ENCODE measurements at regions not wholly inside any gene's neighbourhood (a gene's known extent, or its start where the extent isn't known, plus 50 kb on each side); places are given as distances from the start of the nearest gene placed in this dataset.

DNA sequence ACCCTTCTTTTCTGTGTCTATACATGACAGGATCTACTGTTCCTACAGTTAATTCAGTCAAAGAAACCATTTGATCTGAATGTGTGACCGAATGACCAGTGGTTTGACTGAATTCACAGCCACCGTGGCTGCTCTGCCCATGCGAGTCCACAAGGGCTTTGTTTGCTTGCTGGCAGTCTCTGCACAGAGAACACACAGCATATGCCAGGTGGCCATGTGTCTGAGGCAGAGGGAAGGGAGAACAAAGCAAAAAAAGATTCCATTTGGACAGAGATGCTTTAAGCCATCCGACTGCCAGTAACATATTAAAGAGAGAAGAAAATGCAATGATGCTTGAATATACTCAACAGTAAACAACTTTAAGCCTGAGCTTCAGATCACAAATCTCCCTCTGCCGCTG is 737.8 kb upstream of the CXADR start:
- DNase-seq (ENCODE audit: low spot score) = no peak
- TF ChIP-seq, protein P1, sequence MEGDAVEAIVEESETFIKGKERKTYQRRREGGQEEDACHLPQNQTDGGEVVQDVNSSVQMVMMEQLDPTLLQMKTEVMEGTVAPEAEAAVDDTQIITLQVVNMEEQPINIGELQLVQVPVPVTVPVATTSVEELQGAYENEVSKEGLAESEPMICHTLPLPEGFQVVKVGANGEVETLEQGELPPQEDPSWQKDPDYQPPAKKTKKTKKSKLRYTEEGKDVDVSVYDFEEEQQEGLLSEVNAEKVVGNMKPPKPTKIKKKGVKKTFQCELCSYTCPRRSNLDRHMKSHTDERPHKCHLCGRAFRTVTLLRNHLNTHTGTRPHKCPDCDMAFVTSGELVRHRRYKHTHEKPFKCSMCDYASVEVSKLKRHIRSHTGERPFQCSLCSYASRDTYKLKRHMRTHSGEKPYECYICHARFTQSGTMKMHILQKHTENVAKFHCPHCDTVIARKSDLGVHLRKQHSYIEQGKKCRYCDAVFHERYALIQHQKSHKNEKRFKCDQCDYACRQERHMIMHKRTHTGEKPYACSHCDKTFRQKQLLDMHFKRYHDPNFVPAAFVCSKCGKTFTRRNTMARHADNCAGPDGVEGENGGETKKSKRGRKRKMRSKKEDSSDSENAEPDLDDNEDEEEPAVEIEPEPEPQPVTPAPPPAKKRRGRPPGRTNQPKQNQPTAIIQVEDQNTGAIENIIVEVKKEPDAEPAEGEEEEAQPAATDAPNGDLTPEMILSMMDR (IDR thresholded peaks at IDR 0.05; ENCODE audit: extremely low read depth, missing control alignments) = no peak

DNA sequence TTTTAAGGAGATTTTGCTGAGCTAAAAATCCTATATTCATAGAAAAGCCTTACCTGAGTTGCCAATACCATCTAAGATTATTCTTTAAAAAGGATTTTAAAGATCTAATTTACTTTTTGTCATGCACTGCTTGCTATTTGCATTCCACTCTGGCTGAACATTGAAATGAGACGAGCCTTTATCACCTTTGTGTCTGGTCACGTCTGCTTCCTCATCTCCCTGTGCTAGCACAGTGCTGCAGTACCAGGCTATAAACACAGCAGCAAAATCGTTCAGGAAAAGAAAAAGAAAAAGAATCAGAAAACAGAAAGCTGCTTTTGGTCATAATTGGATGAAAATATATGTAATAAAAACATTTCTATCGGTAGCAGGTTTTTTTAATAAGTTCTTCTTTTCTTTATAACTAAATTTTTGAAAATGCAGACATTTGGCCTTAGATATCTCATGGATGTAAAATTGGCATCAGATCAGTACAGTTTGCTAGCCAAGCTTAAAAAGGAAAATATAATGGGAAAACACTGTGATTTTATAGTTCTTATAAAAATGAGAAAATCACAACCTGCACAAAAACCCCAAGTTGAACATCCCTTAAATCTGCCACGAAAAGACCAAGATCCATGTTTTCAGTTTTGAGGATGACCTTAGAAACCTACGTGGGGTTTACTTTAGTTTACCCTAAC is 735.7 kb upstream of the CXADR start:
- TF ChIP-seq, protein P1 (IDR thresholded peaks at IDR 0.05; ENCODE audit: extremely low read depth, missing control alignments) = no peak
- no peak for DNase-seq (ENCODE audit: low spot score)

DNA sequence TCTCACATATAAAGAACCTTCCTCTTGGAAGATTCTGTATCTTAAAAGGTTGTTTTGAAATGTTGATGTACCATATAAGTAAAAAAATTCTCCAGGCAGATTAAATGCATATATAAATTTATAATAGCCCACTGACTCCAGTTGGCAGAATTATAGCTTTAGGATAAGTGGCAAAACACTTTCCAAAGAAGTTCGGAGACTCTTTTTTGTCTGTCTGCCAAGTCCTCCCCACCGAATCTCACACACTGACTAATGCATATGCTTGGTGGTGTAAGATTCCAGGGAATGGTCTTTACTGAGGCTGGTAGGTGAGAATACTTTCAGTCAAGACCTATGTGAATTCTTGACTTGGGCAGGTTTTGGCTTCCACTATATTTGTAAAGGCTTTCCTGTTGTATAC is 724.3 kb upstream of the CXADR start:
- TF ChIP-seq, protein P1 (IDR thresholded peaks at IDR 0.05; ENCODE audit: extremely low read depth, missing control alignments) = no peak

DNA sequence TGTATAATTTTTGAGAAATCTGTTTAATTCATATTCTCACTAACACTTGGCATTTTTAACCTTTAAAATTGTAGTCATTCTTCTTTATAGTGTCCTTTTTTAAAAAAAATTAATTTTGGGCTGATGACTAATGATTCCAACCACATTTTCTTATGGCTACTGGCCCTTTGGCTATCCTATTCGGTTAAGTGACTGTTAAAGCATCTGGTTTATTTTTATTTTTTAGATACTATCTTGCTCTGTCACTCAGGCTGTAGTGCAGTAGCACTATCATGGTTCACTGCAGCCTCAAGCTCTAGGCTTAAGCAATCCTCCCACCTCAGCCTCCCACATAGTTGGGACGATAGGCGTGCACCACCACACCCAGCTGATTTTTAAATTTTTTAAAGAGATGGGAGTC is 723.2 kb upstream of the CXADR start:
- no peak for DNase-seq (ENCODE audit: low spot score)
- TF ChIP-seq, protein P1 (IDR thresholded peaks at IDR 0.05; ENCODE audit: extremely low read depth, missing control alignments) = no peak

More for the DNA sequence above, 724.3 kb upstream of the CXADR start:
- DNase-seq (ENCODE audit: low spot score) = no peak

DNA sequence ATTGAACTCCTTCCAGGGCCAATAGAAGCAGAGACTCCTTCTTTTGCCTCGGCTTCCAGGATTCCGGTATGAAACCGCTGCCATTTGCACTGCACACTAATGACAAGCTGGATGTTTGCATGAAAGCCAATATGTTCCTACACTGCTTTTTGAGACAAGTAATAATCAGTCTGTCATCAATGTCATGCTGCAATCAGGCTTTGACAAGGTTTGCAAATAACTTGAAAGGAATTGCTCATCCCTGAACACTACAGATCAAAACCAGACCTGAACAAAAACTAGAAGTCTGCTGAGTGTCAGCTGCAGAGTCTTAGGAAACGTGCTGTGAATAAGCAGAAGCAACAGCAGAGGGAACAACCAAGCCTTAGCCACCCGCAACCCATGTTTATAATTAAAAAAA is 720.7 kb upstream of the CXADR start:
- DNase-seq (ENCODE audit: low spot score) = no peak
- TF ChIP-seq, protein P1 (IDR thresholded peaks at IDR 0.05; ENCODE audit: extremely low read depth, missing control alignments) = no peak

DNA sequence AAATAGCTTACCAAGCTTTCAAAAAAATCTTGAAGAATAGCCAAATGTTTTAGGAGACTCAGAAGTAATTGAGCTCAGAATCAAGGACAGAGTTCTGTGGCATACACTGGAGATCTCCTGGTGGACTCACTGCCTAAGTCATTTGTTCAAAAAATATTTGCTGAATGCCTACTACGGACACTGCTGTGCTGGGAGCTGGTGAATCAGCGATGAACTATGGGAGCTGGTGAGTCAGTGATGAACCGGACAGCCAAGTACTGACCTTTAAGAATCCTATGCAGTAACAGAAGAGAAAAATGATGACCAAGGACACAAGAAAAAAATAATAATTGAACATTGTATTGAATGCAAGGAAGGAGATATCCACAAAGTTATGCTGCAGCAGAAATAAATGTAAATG is 717.9 kb upstream of the CXADR start:
- no peak for DNase-seq (ENCODE audit: low spot score)
- TF ChIP-seq, protein P1 (IDR thresholded peaks at IDR 0.05; ENCODE audit: extremely low read depth, missing control alignments) = no peak

DNA sequence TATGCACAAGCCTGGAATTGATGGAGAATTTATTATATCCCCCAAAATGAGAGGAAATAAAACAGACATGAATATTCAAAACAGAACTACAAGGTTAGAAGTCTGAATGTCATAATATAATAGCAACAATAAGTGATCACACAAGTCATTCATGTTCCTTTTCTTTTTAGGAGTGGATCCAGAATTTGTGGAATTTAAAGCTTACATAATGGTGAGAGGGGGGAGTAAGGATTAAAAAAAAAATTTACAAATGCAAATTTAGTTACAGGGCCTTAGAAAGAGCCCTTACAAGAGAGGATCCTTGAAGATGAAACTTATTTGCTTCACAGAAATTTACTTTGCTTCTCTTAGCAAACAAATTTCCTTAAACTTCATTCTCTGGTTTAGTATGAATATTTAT is 716.1 kb upstream of the CXADR start:
- no peak for DNase-seq (ENCODE audit: low spot score)
- TF ChIP-seq, protein P1 (IDR thresholded peaks at IDR 0.05; ENCODE audit: extremely low read depth, missing control alignments) = no peak

Measured in GM20000 (cell line).